HG03139 (cell line): ENCODE measurements at regions not wholly inside any gene's neighbourhood (a gene's known extent, or its start where the extent isn't known, plus 50 kb on each side); places are given as distances from the start of the nearest gene placed in this dataset.

Experiments
- ATAC-seq: cut with Tn5 transposase; IDR thresholded peaks from one replicate; pipeline ENCODE4 v1.9.1; 2021; ENCODE audit not compliant: unreplicated experiment

DNA sequence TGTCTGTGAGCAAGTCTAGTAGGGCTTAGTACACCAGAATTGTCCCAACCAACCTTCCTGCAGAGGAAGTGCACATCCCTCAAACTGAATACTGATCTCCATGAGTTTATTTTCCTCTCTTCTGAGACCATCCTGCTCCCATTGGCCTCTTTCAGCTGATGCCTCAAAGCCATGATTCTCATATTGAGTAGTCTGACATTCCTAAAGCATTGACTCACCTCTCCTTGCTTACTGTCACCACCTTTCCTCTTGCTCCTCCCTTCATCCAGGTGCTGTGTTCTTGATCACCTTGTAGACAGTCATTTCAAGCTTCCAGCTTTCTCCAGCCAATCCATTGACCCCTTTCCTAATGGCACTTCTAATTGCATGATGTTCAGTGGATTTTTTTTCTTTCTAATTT is 583.7 kb upstream of the USP15 start:
- no peak for ATAC-seq

DNA sequence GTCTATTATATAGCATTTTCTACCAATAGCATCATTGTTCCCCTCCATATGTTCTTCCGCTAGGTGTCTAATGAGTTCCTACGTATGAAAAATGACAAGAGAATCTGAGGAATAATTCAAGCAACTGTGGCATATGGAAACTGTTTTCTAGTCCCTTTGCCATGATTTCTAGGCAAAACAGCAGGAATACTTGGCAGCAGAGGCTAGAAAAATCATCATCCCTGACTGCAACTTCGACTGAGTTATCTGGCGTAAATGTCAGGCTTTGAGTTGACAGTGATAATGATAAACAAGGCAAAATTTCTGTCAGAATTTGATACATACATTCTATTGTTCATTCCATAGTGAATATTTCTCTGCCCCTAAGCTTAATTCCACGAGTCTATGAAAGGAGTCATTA is 572.8 kb upstream of the USP15 start:
- no peak for ATAC-seq

DNA sequence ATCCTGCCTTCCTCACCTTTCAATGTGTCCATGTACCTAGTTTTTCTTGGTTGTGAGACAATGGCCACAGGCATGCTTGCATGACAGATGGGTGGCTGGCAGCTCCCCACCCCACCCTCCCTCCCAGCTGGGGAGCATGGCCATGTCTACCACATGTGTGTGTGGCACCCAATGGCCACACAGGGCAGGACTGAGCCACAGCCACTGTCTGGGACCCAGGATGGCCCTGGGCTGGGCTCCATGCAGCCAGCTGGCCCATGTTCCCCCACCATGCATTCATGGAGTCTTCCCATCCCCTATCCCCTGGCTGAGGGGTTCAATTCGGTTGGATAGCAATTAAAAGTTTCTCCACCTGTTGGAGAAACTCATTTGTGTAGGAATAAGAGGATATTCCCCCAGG is 566.0 kb upstream of the USP15 start:
- ATAC-seq = no peak

DNA sequence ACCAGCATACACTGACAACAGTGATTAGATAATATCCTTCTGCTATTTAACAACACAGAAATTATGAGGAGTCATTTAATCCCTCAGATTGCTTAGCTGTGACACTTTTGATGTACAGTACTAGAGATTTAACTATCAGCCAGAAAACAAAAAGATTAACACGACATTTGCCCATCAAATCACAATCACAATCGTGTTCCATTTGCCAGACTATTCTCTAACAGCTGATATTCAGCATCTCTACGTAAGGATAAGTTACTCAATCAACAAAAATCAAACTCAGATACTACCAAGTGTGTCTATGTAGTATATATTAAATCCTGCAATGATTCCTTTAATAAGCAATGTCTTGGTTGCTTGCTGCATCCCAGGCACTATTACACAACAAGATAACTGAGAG is 558.7 kb upstream of the USP15 start:
- no peak for ATAC-seq

DNA sequence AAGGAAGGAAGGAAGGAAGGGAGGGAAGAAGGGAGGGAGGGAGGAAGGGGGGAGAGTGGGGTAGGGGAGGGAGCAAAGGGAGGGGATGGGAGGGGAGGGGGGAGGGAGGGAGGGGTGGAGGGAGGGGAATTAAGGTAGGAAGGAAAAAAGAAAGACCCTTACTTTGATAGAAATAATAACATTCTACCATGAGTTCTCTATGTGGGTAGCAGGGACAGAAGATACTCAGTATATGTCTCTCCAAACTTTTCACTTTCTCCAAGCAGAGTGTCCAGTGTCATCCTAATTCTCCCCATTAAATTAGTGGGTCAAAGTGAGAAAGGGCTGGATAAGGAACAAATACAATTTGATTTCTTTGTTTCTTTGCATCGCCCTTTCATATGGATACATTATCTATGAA is 553.4 kb upstream of the USP15 start:
- no peak for ATAC-seq

DNA sequence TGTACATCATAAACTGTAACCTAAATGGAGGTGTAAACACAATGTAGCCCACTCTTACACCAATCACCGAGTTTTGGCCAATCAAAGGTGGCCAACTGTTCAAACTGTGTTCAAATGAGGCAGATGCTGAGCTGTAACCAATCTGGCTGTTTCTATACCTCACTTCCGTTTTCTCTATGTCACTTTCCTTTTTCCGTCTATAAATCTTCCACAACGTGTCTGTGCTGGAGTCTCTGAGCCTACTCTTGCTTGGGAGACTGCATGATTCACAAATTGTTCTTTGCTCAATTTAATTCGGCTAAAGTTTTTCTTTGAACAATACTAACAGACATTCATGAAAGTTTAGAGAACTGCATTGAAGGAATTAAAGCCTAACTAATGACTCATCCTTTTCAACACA is 547.1 kb upstream of the USP15 start:
- no peak for ATAC-seq

GRCh38 chr12:61717986-61718385 is 542.2 kb upstream of the USP15 start:
- no peak for ATAC-seq

DNA sequence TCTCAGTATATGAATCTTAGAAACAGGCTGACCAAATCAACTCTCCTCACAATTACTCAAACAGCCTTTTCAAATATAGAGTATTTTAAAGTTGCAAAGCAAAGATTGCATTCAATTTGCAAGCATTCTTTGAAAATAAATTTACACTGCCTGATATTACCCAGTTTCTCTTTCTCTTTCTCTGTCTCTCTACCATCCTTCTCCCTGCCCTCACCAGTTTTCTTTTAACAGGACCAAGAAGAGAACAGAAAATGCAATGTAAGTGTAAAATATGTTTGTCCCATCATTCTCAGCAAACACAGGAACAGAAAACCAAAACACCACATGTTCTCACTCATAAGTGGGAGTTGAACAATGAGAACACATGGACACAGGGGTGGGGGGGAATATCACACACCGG is 520.3 kb upstream of the USP15 start:
- ATAC-seq = no peak

GRCh38 chr12:61750604-61751003 is 509.6 kb upstream of the USP15 start:
- no peak for ATAC-seq

- ATAC-seq = no peak
These were observed 506.0 kb upstream of the USP15 start for GRCh38 chr12:61754214-61754613.

GRCh38 chr12:61757831-61758505 is 502.2 kb upstream of the USP15 start:
- no peak for ATAC-seq

DNA sequence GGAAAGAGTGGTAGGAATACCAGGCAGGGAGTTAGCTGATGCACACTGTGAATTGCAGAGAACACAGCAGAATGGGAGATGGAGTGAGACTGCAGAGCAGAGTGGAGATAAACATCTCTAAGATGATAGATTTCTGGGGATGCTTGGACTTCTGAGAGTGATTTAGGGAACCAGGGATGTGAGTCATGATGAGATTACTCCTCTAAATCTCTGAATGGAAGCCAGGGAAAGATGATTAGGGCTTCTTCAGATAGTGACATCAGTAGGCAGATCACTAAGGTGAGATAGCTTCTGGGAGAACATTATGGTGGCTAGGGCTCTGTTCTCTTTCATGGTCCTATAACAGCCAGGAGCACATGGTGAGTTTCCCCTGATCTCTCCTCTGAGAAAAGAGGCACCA is 501.5 kb upstream of the USP15 start:
- no peak for ATAC-seq

GRCh38 chr12:61765926-61766325 is 494.3 kb upstream of the USP15 start:
- ATAC-seq = no peak

GRCh38 chr12:61780435-61780834 is 479.8 kb upstream of the USP15 start:
- no peak for ATAC-seq

DNA sequence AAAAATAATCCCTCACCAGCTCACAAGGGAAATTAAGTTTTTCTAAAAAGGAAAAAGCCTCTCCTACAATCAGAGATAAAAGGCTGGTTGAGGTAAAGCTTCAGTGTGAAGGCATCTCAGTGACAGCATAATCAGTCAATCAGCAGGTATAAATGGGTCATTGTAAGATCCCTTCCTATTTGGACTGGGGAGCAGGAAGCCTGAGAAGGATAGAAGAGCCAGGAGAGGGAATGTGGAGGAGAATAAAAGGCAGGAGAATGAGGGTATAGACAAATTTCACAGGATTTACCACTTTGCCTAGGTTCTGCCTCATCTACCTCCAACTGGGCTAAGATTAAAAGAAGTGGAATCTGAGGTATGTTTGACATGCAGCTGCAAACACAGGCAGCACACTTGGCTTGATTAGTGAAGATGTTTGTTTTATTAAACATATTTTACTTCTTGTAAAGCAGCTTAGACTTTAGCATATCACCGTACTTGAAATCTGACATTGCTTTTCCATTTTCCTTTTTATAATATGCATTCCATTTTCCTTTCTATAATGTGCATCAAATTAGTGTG is 479.1 kb upstream of the USP15 start:
- ATAC-seq = no peak

DNA sequence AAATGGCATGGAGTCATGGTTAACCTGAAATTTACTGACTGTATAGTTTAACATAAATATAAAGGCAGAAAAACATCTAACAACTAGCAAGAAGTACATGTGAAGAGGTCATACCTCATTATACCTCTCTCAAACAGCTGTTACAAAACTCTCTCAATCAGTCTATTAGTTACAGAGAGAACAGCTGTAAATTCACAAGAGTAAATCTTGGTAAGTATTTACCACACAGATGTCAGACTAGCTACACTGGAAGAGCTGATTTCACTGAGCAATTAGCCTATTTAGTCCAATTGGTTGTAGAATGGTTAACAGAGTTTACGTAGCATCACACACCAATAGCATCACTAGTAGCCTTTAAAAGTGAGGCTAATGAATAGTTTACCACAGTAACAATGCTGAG is 463.4 kb upstream of the USP15 start:
- no peak for ATAC-seq

DNA sequence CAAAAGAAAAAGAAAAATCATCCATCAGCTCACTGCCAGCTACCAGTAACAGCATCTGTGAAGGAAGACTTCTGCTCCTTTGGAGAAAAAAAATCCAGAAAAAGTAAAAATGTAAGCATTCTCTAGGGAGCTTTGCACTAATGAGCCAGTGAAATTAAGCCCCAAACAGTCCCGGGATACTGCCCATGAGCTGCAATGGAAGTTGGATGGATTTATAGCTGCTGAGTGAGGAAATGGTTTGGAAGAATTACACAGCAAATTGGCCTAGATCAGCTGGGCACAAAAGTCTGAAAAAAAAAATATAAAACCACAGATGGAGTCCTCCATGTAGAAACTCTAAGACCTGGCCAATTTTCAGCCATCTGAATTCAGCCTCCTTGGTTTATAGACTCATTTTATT is 462.9 kb upstream of the USP15 start:
- no peak for ATAC-seq

DNA sequence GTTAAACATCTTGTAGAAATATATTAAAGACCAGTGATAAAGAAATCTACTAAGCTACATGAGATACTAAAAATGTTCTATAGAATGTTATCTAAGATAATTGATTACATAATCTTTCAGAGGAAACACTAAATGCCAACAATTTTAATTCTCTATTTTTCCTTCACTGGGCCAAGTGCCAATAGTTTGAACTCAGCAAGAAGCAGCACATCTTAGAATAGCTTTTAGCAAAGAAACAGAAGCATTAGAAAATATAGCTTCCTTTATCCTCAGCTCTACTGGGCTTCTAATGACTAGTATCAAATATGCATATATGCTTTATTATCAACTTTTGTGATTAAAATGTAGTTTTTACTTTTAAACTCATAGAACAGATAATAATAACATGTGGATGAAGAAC is 461.4 kb upstream of the USP15 start:
- no peak for ATAC-seq

DNA sequence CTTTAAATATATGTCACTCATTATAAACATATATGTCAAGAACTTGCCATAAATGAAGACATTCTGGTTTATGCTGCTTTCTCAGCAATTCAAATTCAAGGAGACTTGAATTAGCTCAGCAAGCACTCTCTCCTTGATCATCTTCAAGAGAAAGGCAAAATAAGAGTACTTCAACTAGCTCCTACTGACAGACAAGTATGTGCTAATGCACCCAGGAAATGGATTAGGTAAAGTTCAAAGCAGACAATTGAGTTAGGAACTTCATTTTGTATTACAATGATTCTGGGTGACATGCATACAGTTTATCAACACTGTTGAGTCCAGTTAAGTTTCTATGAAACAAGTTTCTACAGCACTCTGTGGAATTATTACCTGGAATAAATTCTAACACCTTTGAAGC is 455.9 kb upstream of the USP15 start:
- no peak for ATAC-seq

- ATAC-seq = no peak
These were observed 451.3 kb upstream of the USP15 start for GRCh38 chr12:61808856-61809255.

- ATAC-seq = no peak
These were observed 449.7 kb upstream of the USP15 start for GRCh38 chr12:61810486-61810885.

DNA sequence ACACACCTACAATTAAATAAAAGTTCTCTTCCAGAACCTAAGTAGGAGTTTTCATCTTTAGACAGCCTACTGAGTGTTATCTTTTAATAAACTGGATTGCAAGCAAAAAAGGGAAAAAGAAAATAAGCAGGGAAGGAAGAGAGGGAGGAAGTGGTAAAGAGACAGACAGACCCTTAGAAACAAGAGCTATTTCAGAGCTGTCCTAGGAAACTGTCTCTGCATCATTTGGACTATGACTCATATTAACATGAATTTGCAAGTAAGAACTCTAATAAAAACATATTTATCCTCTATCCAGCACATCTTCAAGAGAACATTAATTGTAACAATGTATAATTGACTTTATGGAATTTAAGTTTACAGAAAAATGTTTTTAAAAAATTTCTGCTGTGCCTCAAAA is 438.8 kb upstream of the USP15 start:
- ATAC-seq = no peak

DNA sequence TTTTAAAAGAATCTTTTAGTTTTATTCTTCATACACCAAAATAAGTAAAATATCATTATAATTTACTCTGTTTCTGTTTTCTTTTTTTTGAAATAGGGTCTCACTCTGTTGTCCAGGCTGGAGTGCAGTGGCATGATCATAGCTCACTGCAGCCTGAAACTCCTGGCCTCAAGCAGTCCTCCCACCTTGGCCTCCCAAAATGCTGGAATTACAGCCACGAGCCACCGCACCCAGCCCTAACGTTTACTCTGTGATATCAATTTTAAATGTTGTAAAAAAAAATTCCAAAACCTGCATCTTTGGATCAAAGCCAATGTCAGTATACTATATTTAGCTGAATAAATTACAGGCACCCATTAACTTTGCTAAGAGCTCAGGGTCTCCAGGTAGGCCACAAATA is 437.1 kb upstream of the USP15 start:
- ATAC-seq = no peak
